Peyer's patch (tissue), 4 donors: ENCODE measurements at regions not wholly inside any gene's neighbourhood (a gene's known extent, or its start where the extent isn't known, plus 50 kb on each side); places are given as distances from the start of the nearest gene placed in this dataset.

Experiments
- DNase-seq, 3 donors: peaks; one replicate each; pipeline ENCODE4 v3.0.0-alpha.2; 2017 to 2019
- H3K27ac ChIP-seq, 4 donors: fragments of 200-600 bp; sonication (generic); one replicate each; pipeline ENCODE4 v1.5.1; 2016 to 2019
- H3K27me3 ChIP-seq, 2 donors: fragments of 200-600 bp; sonication (generic); one replicate each; pipeline ENCODE4 v1.5.1; 2019
- H3K36me3 ChIP-seq, 3 donors: fragments of 200-600 bp; sonication (generic); one replicate each; pipeline ENCODE4 v1.5.1; 2016 to 2019
- H3K4me1 ChIP-seq, 4 donors: fragments of 200-600 bp; sonication (generic); one replicate each; pipeline ENCODE4 v1.5.1; 2016 to 2019
- H3K4me3 ChIP-seq, 4 donors: fragments of 200-600 bp; sonication (generic); 1 replicate in 3 of 4; 2 replicates in 1 of 4; pipeline ENCODE4 v1.5.1; 2016 to 2019; ENCODE audit warnings: mild to moderate bottlenecking in 1 of 4
- H3K9me3 ChIP-seq, 4 donors: fragments of 200-600 bp; sonication (generic); one replicate each; pipeline ENCODE4 v1.5.1; 2016 to 2019; ENCODE audit warnings: mild to moderate bottlenecking in 1 of 4
- POLR2A ChIP-seq, 2 donors: fragments of 450-650 bp; IDR thresholded peaks; one replicate each; pipeline ENCODE4 v1.5.1; 2017; ENCODE audit warnings: antibody characterized with exemption in 2 of 2, mild to moderate bottlenecking in 2 of 2, moderate library complexity in 2 of 2
- TF ChIP-seq, protein P1 (sequence below), 6 experiments: fragments of 450-650 bp in 4 of 6; fragments of 200-600 bp in 2 of 6; sonication (generic) in 1 of 6; IDR thresholded peaks; one replicate each; pipeline ENCODE4 v1.5.1; 2017 to 2019; ENCODE audit warnings: antibody characterized with exemption in 6 of 6, mild to moderate bottlenecking in 3 of 6, moderate library complexity in 1 of 6

- no peak overlapping the region for H3K27ac ChIP-seq
- H3K9me3 ChIP-seq, result no peaks in the 10 kb centered on the region
- no peaks in the 10 kb centered on the region for H3K27me3 ChIP-seq
- TF ChIP-seq, protein P1, sequence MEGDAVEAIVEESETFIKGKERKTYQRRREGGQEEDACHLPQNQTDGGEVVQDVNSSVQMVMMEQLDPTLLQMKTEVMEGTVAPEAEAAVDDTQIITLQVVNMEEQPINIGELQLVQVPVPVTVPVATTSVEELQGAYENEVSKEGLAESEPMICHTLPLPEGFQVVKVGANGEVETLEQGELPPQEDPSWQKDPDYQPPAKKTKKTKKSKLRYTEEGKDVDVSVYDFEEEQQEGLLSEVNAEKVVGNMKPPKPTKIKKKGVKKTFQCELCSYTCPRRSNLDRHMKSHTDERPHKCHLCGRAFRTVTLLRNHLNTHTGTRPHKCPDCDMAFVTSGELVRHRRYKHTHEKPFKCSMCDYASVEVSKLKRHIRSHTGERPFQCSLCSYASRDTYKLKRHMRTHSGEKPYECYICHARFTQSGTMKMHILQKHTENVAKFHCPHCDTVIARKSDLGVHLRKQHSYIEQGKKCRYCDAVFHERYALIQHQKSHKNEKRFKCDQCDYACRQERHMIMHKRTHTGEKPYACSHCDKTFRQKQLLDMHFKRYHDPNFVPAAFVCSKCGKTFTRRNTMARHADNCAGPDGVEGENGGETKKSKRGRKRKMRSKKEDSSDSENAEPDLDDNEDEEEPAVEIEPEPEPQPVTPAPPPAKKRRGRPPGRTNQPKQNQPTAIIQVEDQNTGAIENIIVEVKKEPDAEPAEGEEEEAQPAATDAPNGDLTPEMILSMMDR (IDR thresholded peaks at IDR 0.05), result no peak
- TF ChIP-seq POLR2A (IDR thresholded peaks at IDR 0.05), result no peak
- no peaks in the 10 kb centered on the region for H3K4me1 ChIP-seq
- no peaks in the 10 kb centered on the region for H3K36me3 ChIP-seq
- H3K4me3 ChIP-seq, result no peak overlapping the region
- no peak for DNase-seq
These were observed 126.0 kb upstream of the RFC3 start for GRCh38 chr13:33691980-33692379.

DNA sequence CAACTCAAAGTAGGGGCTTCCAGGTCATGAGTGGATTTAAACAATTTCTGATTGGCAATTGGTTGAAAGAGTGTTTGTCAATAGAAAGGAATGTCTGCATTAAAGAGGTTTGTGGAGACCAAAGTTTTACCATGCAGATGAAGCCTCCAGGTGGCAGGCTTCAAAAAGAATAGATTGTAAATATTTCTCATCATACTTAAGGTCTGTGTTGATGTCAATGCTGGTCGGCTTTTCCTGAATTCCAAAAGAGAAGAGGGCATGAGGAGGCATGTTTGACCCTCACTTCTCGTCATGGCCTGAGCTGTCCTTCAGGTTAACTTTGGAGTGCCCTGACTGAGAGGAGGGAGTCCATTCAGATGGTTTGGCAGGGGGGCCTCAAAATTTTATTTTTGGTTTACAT lies 125.4 kb upstream of the RFC3 start:
- TF ChIP-seq, protein P1 (IDR thresholded peaks at IDR 0.05), result no peak
- TF ChIP-seq POLR2A (IDR thresholded peaks at IDR 0.05), result no peak
- DNase-seq, result no peak
- no peaks in the 10 kb centered on the region for H3K4me1 ChIP-seq
- no peaks in the 10 kb centered on the region for H3K9me3 ChIP-seq
- no peaks in the 10 kb centered on the region for H3K36me3 ChIP-seq
- H3K27me3 ChIP-seq, result no peaks in the 10 kb centered on the region
- H3K27ac ChIP-seq, result no peak overlapping the region
- no peak overlapping the region for H3K4me3 ChIP-seq

- no peak for DNase-seq
- Histone ChIP-seq H3K27me3 (no peaks in the 10 kb centered on the region), H3K27ac (no peak overlapping the region), H3K4me1 (no peaks in the 10 kb centered on the region), H3K9me3 (no peaks in the 10 kb centered on the region), H3K4me3 (no peak overlapping the region), H3K36me3 (no peaks in the 10 kb centered on the region)
- TF ChIP-seq, protein P1 (IDR thresholded peaks at IDR 0.05), result no peak
- no peak for TF ChIP-seq POLR2A (IDR thresholded peaks at IDR 0.05)
These were observed 123.4 kb upstream of the RFC3 start for GRCh38 chr13:33694546-33694945.

DNA sequence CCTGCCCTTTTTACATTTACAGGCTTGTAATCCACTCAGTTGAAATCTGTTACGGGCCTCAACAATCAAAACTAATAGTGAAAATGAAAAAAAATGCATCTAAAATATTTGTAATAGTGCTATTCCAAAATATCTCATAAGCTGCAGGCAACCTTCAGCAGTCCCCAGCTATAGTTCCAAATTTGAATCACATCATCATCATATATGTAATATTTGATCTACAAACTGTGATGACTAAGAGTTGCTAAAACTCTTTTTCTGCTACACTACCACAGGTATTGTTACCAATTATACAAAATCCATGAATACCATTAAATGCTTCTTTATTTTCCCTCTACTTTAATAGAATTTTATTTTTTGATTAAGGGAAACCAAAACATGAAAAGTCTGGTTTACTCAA lies 121.4 kb upstream of the RFC3 start:
- Histone ChIP-seq H3K27ac (no peak overlapping the region), H3K27me3 (no peaks in the 10 kb centered on the region), H3K4me3 (no peak overlapping the region), H3K4me1 (no peaks in the 10 kb centered on the region), H3K9me3 (no peaks in the 10 kb centered on the region), H3K36me3 (no peaks in the 10 kb centered on the region)
- TF ChIP-seq, protein P1 (IDR thresholded peaks at IDR 0.05), result no peak
- TF ChIP-seq POLR2A (IDR thresholded peaks at IDR 0.05), result no peak
- DNase-seq, result no peak

- no peaks in the 10 kb centered on the region for H3K36me3 ChIP-seq
- no peak overlapping the region for H3K27ac ChIP-seq
- no peak for TF ChIP-seq POLR2A (IDR thresholded peaks at IDR 0.05)
- TF ChIP-seq, protein P1 (IDR thresholded peaks at IDR 0.05), result no peak
- no peak for DNase-seq
- H3K9me3 ChIP-seq, result no peaks in the 10 kb centered on the region
- no peaks in the 10 kb centered on the region for H3K27me3 ChIP-seq
- H3K4me3 ChIP-seq, result no peak overlapping the region
- H3K4me1 ChIP-seq, result no peaks in the 10 kb centered on the region
These were observed 120.0 kb upstream of the RFC3 start for GRCh38 chr13:33697926-33698325.

DNA sequence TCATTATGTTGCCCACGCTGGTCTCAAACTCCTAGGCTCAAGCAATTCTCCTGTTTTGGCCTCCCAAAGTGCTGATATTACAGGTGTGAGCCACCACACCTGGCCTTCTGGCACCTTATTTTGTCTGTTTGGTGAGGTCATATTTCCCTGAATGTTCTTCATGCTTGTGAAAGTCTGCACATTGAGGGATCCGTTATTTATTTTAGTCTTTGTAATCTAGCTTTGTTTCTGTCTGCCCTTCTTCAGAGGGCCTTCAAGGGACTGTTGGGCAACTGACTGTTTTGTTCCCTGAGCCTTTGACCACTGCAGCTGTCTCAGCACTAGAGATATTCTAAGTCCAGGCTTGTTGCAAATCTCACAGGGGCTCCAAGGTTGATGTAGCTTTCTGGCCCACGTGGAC lies 110.5 kb upstream of the RFC3 start:
- no peak overlapping the region for H3K27ac ChIP-seq
- TF ChIP-seq, protein P1 (IDR thresholded peaks at IDR 0.05), result no peak

More for the DNA sequence above, 110.5 kb upstream of the RFC3 start:
- DNase-seq, result no peak
- Histone ChIP-seq H3K36me3 (no peaks in the 10 kb centered on the region), H3K4me3 (no peak overlapping the region), H3K27me3 (no peaks in the 10 kb centered on the region), H3K4me1 (no peaks in the 10 kb centered on the region), H3K9me3 (peaks cover 0 to 8% (median 0%) of the 10 kb centered on the region in 4 donors)
